ENCODE measurements at regions not wholly inside any gene's neighbourhood (a gene's known extent, or its start where the extent isn't known, plus 50 kb on each side); places are given as distances from the start of the nearest gene placed in this dataset.

- DNase-seq (ENCODE audit: low read depth), result no peak
Measured at GRCh38 chr15:38695249-38696108, 130.9 kb upstream of the RASGRP1 start.

- DNase-seq (ENCODE audit: low read depth), result peak; percentile 82
Measured at GRCh38 chr15:38696109-38696727, 131.6 kb upstream of the RASGRP1 start.

- DNase-seq (ENCODE audit: low read depth), result no peak
Measured at GRCh38 chr15:38696790-38697495, 132.3 kb upstream of the RASGRP1 start.

- DNase-seq (ENCODE audit: low read depth), result no peak
Measured at GRCh38 chr15:38698254-38698653, 133.6 kb upstream of the RASGRP1 start.

- DNase-seq (ENCODE audit: low read depth), result peak; percentile 63
Measured at GRCh38 chr15:38699633-38700230, 135.1 kb upstream of the RASGRP1 start.

- no peak for DNase-seq (ENCODE audit: low read depth)
Measured at GRCh38 chr15:38701149-38701548, 136.5 kb upstream of the RASGRP1 start.

- peak; percentile 57 for DNase-seq (ENCODE audit: low read depth)
Measured at GRCh38 chr15:38702178-38702912, 137.7 kb upstream of the RASGRP1 start.

GRCh38 chr15:38705436-38706219, 141.0 kb upstream of the RASGRP1 start:
- peak; percentile 53 for DNase-seq (ENCODE audit: low read depth)

- peak; percentile 72 for DNase-seq (ENCODE audit: low read depth)
Measured at GRCh38 chr15:38706956-38707355, 142.3 kb upstream of the RASGRP1 start.

- peak; percentile 78 for DNase-seq (ENCODE audit: low read depth)
Measured at GRCh38 chr15:38707802-38708671, 143.4 kb upstream of the RASGRP1 start.

GRCh38 chr15:38708672-38709180, 144.1 kb upstream of the RASGRP1 start:
- peak; percentile 54 for DNase-seq (ENCODE audit: low read depth)

- DNase-seq (ENCODE audit: low read depth), result no peak
Measured at GRCh38 chr15:38709196-38709595, 144.6 kb upstream of the RASGRP1 start.

- DNase-seq (ENCODE audit: low read depth), result peak; percentile 99
Measured at GRCh38 chr15:38714309-38715072, 149.9 kb upstream of the RASGRP1 start.

GRCh38 chr15:38720893-38721567, 156.4 kb upstream of the RASGRP1 start:
- DNase-seq (ENCODE audit: low read depth), result no peak

GRCh38 chr15:38721568-38721945, 156.9 kb upstream of the RASGRP1 start:
- DNase-seq (ENCODE audit: low read depth), result no peak

- no peak for DNase-seq (ENCODE audit: low read depth)
Measured at GRCh38 chr15:38722236-38722635, 157.6 kb upstream of the RASGRP1 start.

GRCh38 chr15:38724827-38725226, 160.2 kb upstream of the RASGRP1 start:
- DNase-seq (ENCODE audit: low read depth), result no peak

- no peak for DNase-seq (ENCODE audit: low read depth)
Measured at GRCh38 chr15:38726187-38726586, 161.6 kb upstream of the RASGRP1 start.

All from M059J (cell line).